H9 (cell line): ENCODE measurements at regions not wholly inside any gene's neighbourhood (a gene's known extent, or its start where the extent isn't known, plus 50 kb on each side); places are given as distances from the start of the nearest gene placed in this dataset.

Experiments
- DNase-seq: peaks from one replicate; pipeline ENCODE4 v3.0.0-alpha.2; 2017
- H2AFZ ChIP-seq: one replicate; pipeline ENCODE4 v1.6.1; 2013; ENCODE audit warnings: mild to moderate bottlenecking, low read length, control low read depth, moderate library complexity
- H2AK5ac ChIP-seq: 2 replicates; pipeline ENCODE4 v1.6.1; 2013; ENCODE audit warnings: low read length, control low read depth, mixed read lengths; ENCODE audit not compliant: insufficient read length
- H2BK120ac ChIP-seq: one replicate; pipeline ENCODE4 v1.6.1; 2013; ENCODE audit warnings: low read depth, mild to moderate bottlenecking, low read length, control low read depth, inconsistent platforms; ENCODE audit not compliant: poor library complexity, severe bottlenecking
- H2BK12ac ChIP-seq: 2 replicates; pipeline ENCODE4 v1.6.1; 2013; ENCODE audit warnings: low read length, control low read depth, mixed read lengths, low read depth; ENCODE audit not compliant: insufficient read length
- H2BK15ac ChIP-seq: 2 replicates; pipeline ENCODE4 v1.6.1; 2013; ENCODE audit warnings: low read depth, low read length, control low read depth
- H2BK20ac ChIP-seq: one replicate; pipeline ENCODE4 v1.6.1; 2013; ENCODE audit warnings: low read depth, mild to moderate bottlenecking, low read length, control low read depth, inconsistent platforms; ENCODE audit not compliant: poor library complexity, severe bottlenecking
- H2BK5ac ChIP-seq: 2 replicates; pipeline ENCODE4 v1.6.1; 2013; ENCODE audit warnings: low read length, control low read depth, mixed read lengths; ENCODE audit not compliant: insufficient read length
- H3K14ac ChIP-seq: 2 replicates; pipeline ENCODE4 v1.6.1; 2013; ENCODE audit warnings: low read length, control low read depth; ENCODE audit not compliant: insufficient read depth
- H3K18ac ChIP-seq: 2 replicates; pipeline ENCODE4 v1.6.1; 2013; ENCODE audit warnings: low read depth, mild to moderate bottlenecking, mixed read lengths, low read length, control low read depth; ENCODE audit not compliant: insufficient read length
- H3K23ac ChIP-seq: 2 replicates; pipeline ENCODE4 v1.6.1; 2013; ENCODE audit warnings: low read length, control low read depth, mixed read lengths, low read depth; ENCODE audit not compliant: insufficient read length
- H3K23me2 ChIP-seq: 2 replicates; pipeline ENCODE4 v1.6.1; 2013; ENCODE audit warnings: low read depth, mild to moderate bottlenecking, mixed read lengths, low read length, control low read depth; ENCODE audit not compliant: insufficient read length, poor library complexity, severe bottlenecking
- H3K27ac ChIP-seq: 2 replicates; pipeline ENCODE4 v1.5.1; 2013; ENCODE audit warnings: low read length, control low read depth, mixed read lengths, low read depth; ENCODE audit not compliant: insufficient read length
- H3K27me3 ChIP-seq: 2 replicates; pipeline ENCODE4 v1.6.1; 2013; ENCODE audit warnings: low read length, control low read depth, inconsistent platforms; ENCODE audit not compliant: insufficient read depth
- H3K4ac ChIP-seq: 2 replicates; pipeline ENCODE4 v1.6.1; 2013; ENCODE audit warnings: low read depth, mild to moderate bottlenecking, control low read depth, inconsistent platforms, low read length, moderate library complexity
- H3K4me1 ChIP-seq: 2 replicates; pipeline ENCODE4 v1.6.1; 2013; ENCODE audit warnings: low read length, control low read depth, inconsistent platforms; ENCODE audit not compliant: insufficient read depth
- H3K4me2 ChIP-seq: 2 replicates; pipeline ENCODE4 v1.6.1; 2013; ENCODE audit warnings: low read length, control low read depth, mixed read lengths; ENCODE audit not compliant: insufficient read length, insufficient read depth
- H3K56ac ChIP-seq: 2 replicates; pipeline ENCODE4 v1.6.1; 2013; ENCODE audit warnings: low read depth, mild to moderate bottlenecking, mixed read lengths, low read length, control low read depth; ENCODE audit not compliant: insufficient read length
- H3K79me1 ChIP-seq: 2 replicates; pipeline ENCODE4 v1.6.1; 2013; ENCODE audit warnings: low read depth, mild to moderate bottlenecking, moderate library complexity, low read length, control low read depth, inconsistent platforms; ENCODE audit not compliant: insufficient read depth, poor library complexity, severe bottlenecking
- H3K79me2 ChIP-seq: 2 replicates; pipeline ENCODE4 v1.6.1; 2013; ENCODE audit warnings: low read length, control low read depth, inconsistent platforms; ENCODE audit not compliant: insufficient read depth
- H3K9ac ChIP-seq: 2 replicates; pipeline ENCODE4 v1.6.1; 2013; ENCODE audit warnings: low read length, control low read depth, mixed read lengths; ENCODE audit not compliant: insufficient read length; ENCODE audit errors: extremely low read depth
- H3K9me3 ChIP-seq: one replicate; pipeline ENCODE4 v1.6.1; 2013; ENCODE audit warnings: low read depth, low read length, inconsistent platforms; ENCODE audit not compliant: control insufficient read depth
- H3T11ph ChIP-seq: one replicate; pipeline ENCODE4 v1.6.1; 2013; ENCODE audit warnings: mild to moderate bottlenecking, low read length, control low read depth, inconsistent platforms
- H4K20me1 ChIP-seq: one replicate; pipeline ENCODE4 v1.6.1; 2013; ENCODE audit not compliant: control insufficient read depth, insufficient read length, insufficient read depth
- H4K5ac ChIP-seq: 2 replicates; pipeline ENCODE4 v1.6.1; 2013; ENCODE audit warnings: low read depth, mild to moderate bottlenecking, mixed read lengths, low read length, control low read depth; ENCODE audit not compliant: insufficient read length
- H4K8ac ChIP-seq: replicated peaks from 2 replicates; pipeline ENCODE4 v1.6.1; 2013; ENCODE audit warnings: low read length, control low read depth, mixed read lengths, low read depth; ENCODE audit not compliant: insufficient read length
- H4K91ac ChIP-seq: 2 replicates; pipeline ENCODE4 v1.6.1; 2013; ENCODE audit warnings: low read depth, mild to moderate bottlenecking, moderate library complexity, mixed read lengths, low read length, control low read depth; ENCODE audit not compliant: insufficient read length
- H3K27ac Mint-ChIP-seq, 3 experiments: 2 replicates in 2 of 3; 3 replicates in 1 of 3; pipeline ENCODE4 v1.8.0; 2020 to 2021; ENCODE audit warnings: mixed read lengths in 3 of 3, mild to moderate bottlenecking in 1 of 3, moderate library complexity in 1 of 3
- H3K27me3 Mint-ChIP-seq: 2 replicates; pipeline ENCODE4 v1.8.0; 2021; ENCODE audit warnings: low read depth, mild to moderate bottlenecking, moderate library complexity, mixed read lengths
- H3K36me3 Mint-ChIP-seq, 3 experiments: 2 replicates in 2 of 3; 3 replicates in 1 of 3; pipeline ENCODE4 v1.8.0; 2020 to 2021; ENCODE audit warnings: low read depth in 3 of 3, mixed read lengths in 3 of 3; ENCODE audit not compliant: insufficient read depth in 1 of 3
- H3K4me1 Mint-ChIP-seq, 2 experiments: 2 replicates each; pipeline ENCODE4 v1.8.0; 2020; ENCODE audit warnings: mixed read lengths in 2 of 2
- H3K4me3 Mint-ChIP-seq, 2 experiments: 2 replicates in 1 of 2; 3 replicates in 1 of 2; pipeline ENCODE4 v1.8.0; 2020 to 2021; ENCODE audit warnings: mild to moderate bottlenecking in 2 of 2, mixed read lengths in 2 of 2, moderate library complexity in 1 of 2
- H3K9me3 Mint-ChIP-seq, 2 experiments: 2 replicates in 1 of 2; 3 replicates in 1 of 2; pipeline ENCODE4 v1.8.0; 2020; ENCODE audit warnings: mild to moderate bottlenecking in 2 of 2, mixed read lengths in 2 of 2, moderate library complexity in 1 of 2
- CTCF ChIP-seq: fragments of 200-600 bp; sonication (generic); conservative IDR thresholded peaks from 3 replicates; pipeline ENCODE4 v1.8.0; 2021; ENCODE audit warnings: antibody characterized with exemption, mild to moderate bottlenecking
- WGBS: extraction: QIAGEN DNeasy Blood & Tissue Kit; methylation state at CpG from one replicate; pipeline ENCODE4 v1.1.7; 2013; ENCODE audit warnings: missing lambda C conversion rate, low lambda C conversion rate, mixed read lengths; ENCODE audit not compliant: insufficient read length; ENCODE audit errors: extremely low coverage; 5-methylcytosine and 5-hydroxymethylcytosine counted together

GRCh38 chrX:149363965-149364364 is 141.1 kb downstream of the IDS start:
- DNase-seq: no peak

More at GRCh38 chrX:149363965-149364364, 141.1 kb downstream of the IDS start:
- Histone ChIP-seq H2BK12ac (no peak overlapping the region), H3K18ac (no peak overlapping the region), H3T11ph (no peak overlapping the region), H3K4me1 (peaks cover 3% of the 10 kb centered on the region; the same call in 1 of the 2 replicates), H3K9me3 (peaks cover 50% of the 10 kb centered on the region), H2BK5ac (no peak overlapping the region), H2AFZ (no peak overlapping the region), H3K9ac (no peak overlapping the region), H4K8ac (no peak overlapping the region), H3K4me2 (no peak overlapping the region), H2AK5ac (no peak overlapping the region), H4K91ac (no peak overlapping the region), H3K4ac (no peak overlapping the region), H3K23ac (no peak overlapping the region), H2BK120ac (no peak overlapping the region), H3K23me2 (no peaks in the 10 kb centered on the region), H2BK20ac (no peak overlapping the region), H3K14ac (no peak overlapping the region), H3K79me1 (no peaks in the 10 kb centered on the region), H3K79me2 (no peaks in the 10 kb centered on the region), H3K56ac (no peak overlapping the region), H4K20me1 (no peaks in the 10 kb centered on the region), H3K27me3 (no peaks in the 10 kb centered on the region), H4K5ac (no peak overlapping the region), H2BK15ac (no peak overlapping the region), H3K27ac (no peak overlapping the region)
- H3K27ac Mint-ChIP-seq: no peak overlapping the region
- no peaks in the 10 kb centered on the region for H3K4me1 Mint-ChIP-seq
- H3K27me3 Mint-ChIP-seq: peaks cover 2% of the 10 kb centered on the region; the same call in 1 of the 2 replicates
- H3K9me3 Mint-ChIP-seq: peaks cover 73 to 75% of the 10 kb centered on the region in 2 experiments
- no peak for TF ChIP-seq CTCF
- no CpG with 5 or more reads among the region's 2 CpGs for WGBS
- peaks cover 0 to 3% (median under 1%) of the 10 kb centered on the region in 3 experiments for H3K36me3 Mint-ChIP-seq
- H3K4me3 Mint-ChIP-seq: no peak overlapping the region
